ENCODE measurements at regions not wholly inside any gene's neighbourhood (a gene's known extent, or its start where the extent isn't known, plus 50 kb on each side); places are given as distances from the start of the nearest gene placed in this dataset.

GRCh38 chr3:181358562-181358961 is 353.2 kb upstream of the SOX2 start:
- no peak overlapping the region for H3K4me3 ChIP-seq
- no peak overlapping the region for H3K27ac ChIP-seq
- H3K27me3 ChIP-seq, result no peaks in the 10 kb centered on the region
- no peak for DNase-seq (ENCODE audit: low read depth in 1 of 2, low spot score in 1 of 2)
- no peaks in the 10 kb centered on the region for H3K36me3 ChIP-seq
- no peak for TF ChIP-seq CTCF (IDR thresholded peaks at IDR 0.05; ENCODE audit: low read depth, low read length)
- no peaks in the 10 kb centered on the region for H3K9me3 ChIP-seq (ENCODE audit: low read depth)
- no peaks in the 10 kb centered on the region for H3K4me1 ChIP-seq (ENCODE audit: low read depth)

GRCh38 chr3:181358060-181358459 is 353.7 kb upstream of the SOX2 start:
- no peak overlapping the region for H3K4me3 ChIP-seq
- H3K27ac ChIP-seq, result no peak overlapping the region
- no peak for TF ChIP-seq CTCF (IDR thresholded peaks at IDR 0.05; ENCODE audit: low read depth, low read length)
- no peak for DNase-seq (ENCODE audit: low read depth in 1 of 2, low spot score in 1 of 2)
- no peaks in the 10 kb centered on the region for H3K4me1 ChIP-seq (ENCODE audit: low read depth)
- H3K27me3 ChIP-seq, result no peaks in the 10 kb centered on the region
- no peaks in the 10 kb centered on the region for H3K9me3 ChIP-seq (ENCODE audit: low read depth)
- no peaks in the 10 kb centered on the region for H3K36me3 ChIP-seq

- Histone ChIP-seq H3K27ac (no peak overlapping the region), H3K9me3 (ENCODE audit: low read depth) (no peaks in the 10 kb centered on the region), H3K36me3 (no peaks in the 10 kb centered on the region), H3K4me1 (ENCODE audit: low read depth) (no peaks in the 10 kb centered on the region), H3K27me3 (no peaks in the 10 kb centered on the region), H3K4me3 (no peak overlapping the region)
- DNase-seq (ENCODE audit: low read depth in 1 of 2, low spot score in 1 of 2), result no peak
- no peak for TF ChIP-seq CTCF (IDR thresholded peaks at IDR 0.05; ENCODE audit: low read depth, low read length)
Observed at GRCh38 chr3:181354140-181354539, 357.6 kb upstream of the SOX2 start.

GRCh38 chr3:181344331-181344730 is 354.8 kb upstream of the DNAJC19 start:
- no peak for DNase-seq (ENCODE audit: low read depth in 1 of 2, low spot score in 1 of 2)
- H3K9me3 ChIP-seq (ENCODE audit: low read depth), result peaks cover 4% of the 10 kb centered on the region
- no peak overlapping the region for H3K27ac ChIP-seq
- H3K27me3 ChIP-seq, result no peaks in the 10 kb centered on the region
- H3K4me3 ChIP-seq, result no peak overlapping the region
- H3K4me1 ChIP-seq (ENCODE audit: low read depth), result no peaks in the 10 kb centered on the region
- no peaks in the 10 kb centered on the region for H3K36me3 ChIP-seq
- TF ChIP-seq CTCF (IDR thresholded peaks at IDR 0.05; ENCODE audit: low read depth, low read length), result no peak

- no peak overlapping the region for H3K4me3 ChIP-seq
- TF ChIP-seq CTCF (IDR thresholded peaks at IDR 0.05; ENCODE audit: low read depth, low read length), result no peak
- H3K27ac ChIP-seq, result no peak overlapping the region
- DNase-seq (ENCODE audit: low read depth in 1 of 2, low spot score in 1 of 2), result peak in 1 of 2 donors; percentile 12
- no peaks in the 10 kb centered on the region for H3K27me3 ChIP-seq
- no peaks in the 10 kb centered on the region for H3K4me1 ChIP-seq (ENCODE audit: low read depth)
- H3K9me3 ChIP-seq (ENCODE audit: low read depth), result peaks cover 4% of the 10 kb centered on the region
- H3K36me3 ChIP-seq, result no peaks in the 10 kb centered on the region
Observed at GRCh38 chr3:181336597-181336996, 347.1 kb upstream of the DNAJC19 start.

- Histone ChIP-seq H3K4me3 (no peak overlapping the region), H3K9me3 (ENCODE audit: low read depth) (no peaks in the 10 kb centered on the region), H3K27me3 (no peaks in the 10 kb centered on the region), H3K36me3 (no peaks in the 10 kb centered on the region), H3K4me1 (ENCODE audit: low read depth) (no peaks in the 10 kb centered on the region), H3K27ac (no peak overlapping the region)
- TF ChIP-seq CTCF (IDR thresholded peaks at IDR 0.05; ENCODE audit: low read depth, low read length), result no peak
- no peak for DNase-seq (ENCODE audit: low read depth in 1 of 2, low spot score in 1 of 2)
Observed at GRCh38 chr3:181333394-181333793, 343.9 kb upstream of the DNAJC19 start.

Measured in cardiac muscle cell (in vitro differentiated cells and primary cell).